ENCODE measurements at regions not wholly inside any gene's neighbourhood (a gene's known extent, or its start where the extent isn't known, plus 50 kb on each side); places are given as distances from the start of the nearest gene placed in this dataset.
A peak's percentile ranks its signal among the peaks of the same experiment; 100 is the strongest.
"Not testable (repeated sequence)": the region's sequence is repeated elsewhere in the genome, so short reads cannot be mapped to it uniquely, and the experiment has no call there.

- no peak for DNase-seq
These were observed 602.4 kb upstream of the CPEB2 start for GRCh38 chr4:14399848-14400247.

- peak; percentile 27 for DNase-seq
These were observed 602.0 kb upstream of the CPEB2 start for GRCh38 chr4:14400307-14400706.

DNA sequence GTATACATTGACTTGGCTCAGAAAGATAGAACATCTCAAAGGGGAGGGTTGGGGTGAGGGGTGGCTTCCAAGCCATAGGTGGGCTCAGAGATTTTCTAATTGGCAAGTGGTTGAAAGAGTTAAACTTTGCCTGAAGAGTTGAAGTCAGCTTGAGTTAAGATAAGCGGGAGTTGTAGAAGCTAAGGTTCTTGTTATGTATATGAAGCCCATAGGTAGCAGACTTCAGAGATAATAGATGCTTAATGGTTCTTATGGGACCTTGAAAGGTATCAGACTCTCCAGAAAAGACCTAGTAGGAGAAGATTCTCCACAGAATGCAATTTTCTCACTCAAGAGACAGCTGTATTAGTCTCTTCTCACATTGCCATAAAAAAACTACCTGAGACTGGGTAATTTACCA is 599.1 kb upstream of the CPEB2 start:
- no peak for DNase-seq

- no peak for DNase-seq
These were observed 597.6 kb upstream of the CPEB2 start for GRCh38 chr4:14404730-14405129.

- no peak for DNase-seq
These were observed 591.8 kb upstream of the CPEB2 start for GRCh38 chr4:14410516-14410915.

DNA sequence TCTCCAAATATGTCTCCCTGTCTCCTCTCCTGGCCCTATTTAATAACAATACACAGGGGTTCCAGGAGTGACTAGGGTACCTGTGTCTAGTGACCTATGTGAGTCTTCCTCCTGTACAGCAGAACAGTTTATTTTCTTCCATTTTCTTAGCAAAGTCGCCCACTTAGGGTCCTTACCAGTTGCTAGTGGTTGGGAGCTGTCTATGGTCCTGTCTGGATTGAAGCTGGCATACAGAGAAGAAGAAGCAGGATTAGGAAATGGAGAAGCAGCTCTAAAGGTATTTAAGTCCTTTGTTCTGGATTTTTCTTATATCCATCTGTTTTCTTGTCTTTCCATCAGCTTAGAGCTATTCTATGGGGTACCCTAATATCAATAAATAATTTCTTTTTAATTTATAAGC is 587.1 kb upstream of the CPEB2 start:
- DNase-seq = peak; percentile 51

DNA sequence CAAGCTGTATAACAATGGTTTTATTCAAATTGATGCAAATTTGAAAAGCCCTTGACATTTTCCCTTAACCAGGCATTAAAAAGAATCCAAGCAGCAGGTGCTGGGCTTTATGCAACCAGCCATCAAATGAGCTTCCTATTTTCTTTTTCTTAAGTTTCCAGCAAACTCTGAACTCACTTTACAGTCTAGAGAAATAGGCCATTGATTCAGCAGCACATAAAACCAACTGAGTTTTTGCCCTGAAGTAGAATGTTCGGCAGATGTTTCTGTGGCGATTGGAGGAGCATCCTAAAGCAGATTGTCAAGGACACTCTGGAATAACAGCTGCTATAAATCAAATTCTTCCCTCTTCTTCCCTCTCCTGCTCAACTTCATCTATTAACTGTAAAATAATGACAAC is 582.8 kb upstream of the CPEB2 start:
- no peak for DNase-seq

DNA sequence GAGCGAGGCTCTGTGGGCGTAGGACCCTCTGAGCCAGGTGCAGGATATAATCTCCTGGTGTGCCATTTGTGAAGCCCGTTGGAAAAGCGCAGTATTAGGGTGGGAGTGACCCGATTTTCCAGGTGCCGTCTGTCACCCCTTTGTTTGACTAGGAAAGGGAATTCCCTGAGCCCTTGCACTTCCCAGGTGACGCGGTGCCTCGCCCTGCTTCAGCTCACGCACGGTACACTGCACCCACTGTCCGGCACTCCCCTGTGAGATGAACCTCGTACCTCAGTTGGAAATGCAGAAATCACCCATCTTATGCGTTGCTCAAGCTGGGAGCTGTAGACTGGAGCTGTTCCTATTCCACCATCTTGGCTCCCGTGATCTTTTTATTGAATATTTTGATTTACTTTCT is 576.0 kb upstream of the CPEB2 start:
- not testable (repeated sequence) for DNase-seq

- no peak for DNase-seq
These were observed 574.2 kb upstream of the CPEB2 start for GRCh38 chr4:14428125-14428524.

DNA sequence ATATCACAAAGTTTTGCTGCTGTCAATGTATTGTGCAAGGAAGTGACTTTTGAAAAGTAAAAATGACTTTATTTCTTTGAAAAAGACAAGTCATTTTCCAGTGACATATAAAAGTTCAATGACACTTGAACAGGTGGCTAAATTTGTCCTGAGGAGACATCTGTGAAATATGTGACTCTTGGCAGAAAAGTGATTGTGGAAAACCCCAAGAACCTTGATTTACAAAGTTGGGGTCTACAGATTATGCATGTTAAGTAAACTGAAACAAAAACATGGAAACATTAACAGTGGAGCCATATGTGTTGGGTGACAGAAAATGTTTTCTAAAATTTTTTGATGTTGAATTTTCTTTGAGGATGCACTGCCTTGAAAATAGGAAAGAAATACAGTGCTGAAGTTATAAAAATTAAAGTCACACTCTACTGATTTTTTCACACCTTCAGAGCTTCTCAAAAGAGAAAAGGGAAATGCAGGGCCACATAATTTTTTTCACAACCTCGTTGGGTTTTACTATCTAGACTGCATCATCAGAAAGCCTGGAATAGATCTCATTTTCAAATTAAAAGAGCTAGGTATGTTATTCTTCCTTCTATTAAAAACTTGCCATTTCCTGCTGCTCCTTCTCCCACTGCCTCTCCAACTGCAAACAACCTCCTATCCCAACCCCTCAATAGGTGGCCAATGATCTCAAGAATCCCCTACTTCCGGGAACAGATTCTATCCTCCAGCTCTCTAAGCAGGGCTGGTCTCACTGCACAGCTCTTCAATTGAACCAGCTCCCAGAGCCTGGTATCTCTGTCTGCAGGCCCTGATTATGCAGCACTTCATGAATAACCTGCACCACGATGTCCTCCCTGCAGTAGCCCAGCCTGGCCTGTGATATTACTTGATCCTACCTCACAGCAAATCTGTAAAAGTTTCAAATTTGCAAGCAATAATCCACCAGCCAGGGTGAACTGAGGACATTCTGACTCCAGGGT is 570.8 kb upstream of the CPEB2 start:
- no peak for DNase-seq

DNA sequence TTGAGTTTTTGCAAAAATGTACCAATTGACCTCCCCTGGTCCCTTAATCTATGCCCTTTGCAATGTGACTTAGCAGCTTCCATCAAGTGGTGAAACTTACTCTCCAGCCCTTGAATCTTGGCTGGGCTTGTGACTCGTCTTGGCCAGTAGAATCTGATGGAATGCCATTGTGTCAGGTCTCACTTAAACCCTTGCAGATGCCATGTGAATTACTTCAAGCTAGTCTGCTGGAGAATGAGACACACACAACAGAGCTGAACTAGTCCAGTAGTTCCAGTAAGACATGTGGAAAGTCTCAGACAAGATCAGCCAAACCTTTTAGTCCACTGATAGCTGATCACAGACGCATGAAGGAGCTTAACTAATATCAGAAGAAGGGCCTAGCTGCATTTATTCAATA is 567.8 kb upstream of the CPEB2 start:
- no peak for DNase-seq

GRCh38 chr4:14434916-14435315 is 567.4 kb upstream of the CPEB2 start:
- no peak for DNase-seq

DNA sequence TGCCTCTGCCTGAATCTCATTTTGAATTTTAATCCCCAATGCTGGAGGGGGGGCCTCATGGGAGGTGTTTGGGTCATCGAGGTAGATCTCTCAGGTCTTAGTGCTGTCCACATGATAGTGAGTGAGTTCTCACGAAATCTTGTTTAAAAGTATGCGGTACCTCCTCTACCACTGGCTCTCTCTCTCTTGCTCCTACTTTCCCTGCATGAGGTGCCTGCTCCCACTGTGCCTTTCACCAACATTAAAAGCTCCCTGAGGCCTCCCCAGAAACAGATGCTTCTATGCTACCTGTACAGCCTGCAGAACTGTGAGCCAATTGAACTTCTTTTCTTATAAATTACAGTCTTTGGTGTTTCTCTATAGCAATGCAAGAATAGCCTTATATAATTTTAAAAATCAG is 560.7 kb upstream of the CPEB2 start:
- no peak for DNase-seq

- no peak for DNase-seq
These were observed 556.4 kb upstream of the CPEB2 start for GRCh38 chr4:14445882-14446281.

- DNase-seq = peak; percentile 41
These were observed 556.0 kb upstream of the CPEB2 start for GRCh38 chr4:14446311-14446710.

DNA sequence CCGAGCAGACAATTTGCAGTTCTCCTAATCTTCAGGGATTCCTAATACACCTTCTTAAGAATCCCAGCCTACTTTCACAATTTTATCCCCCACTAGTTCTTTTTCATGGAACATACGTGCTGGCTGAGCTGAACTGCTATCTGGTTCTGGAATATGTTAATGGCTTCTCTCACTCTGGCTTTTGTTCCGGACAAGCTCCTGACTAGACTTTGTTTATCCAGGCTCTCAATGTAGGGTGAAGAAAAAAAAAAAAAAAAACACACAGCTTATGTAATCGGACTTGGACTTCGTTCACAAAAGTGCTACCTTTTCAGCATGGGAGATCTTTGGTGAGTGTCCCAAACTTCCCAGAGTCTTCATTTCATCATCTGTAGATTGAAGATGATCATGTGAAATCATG is 555.4 kb upstream of the CPEB2 start:
- DNase-seq = no peak

- DNase-seq = no peak
These were observed 553.0 kb upstream of the CPEB2 start for GRCh38 chr4:14449308-14449707.

GRCh38 chr4:14452001-14452400 is 550.3 kb upstream of the CPEB2 start:
- DNase-seq = no peak

DNA sequence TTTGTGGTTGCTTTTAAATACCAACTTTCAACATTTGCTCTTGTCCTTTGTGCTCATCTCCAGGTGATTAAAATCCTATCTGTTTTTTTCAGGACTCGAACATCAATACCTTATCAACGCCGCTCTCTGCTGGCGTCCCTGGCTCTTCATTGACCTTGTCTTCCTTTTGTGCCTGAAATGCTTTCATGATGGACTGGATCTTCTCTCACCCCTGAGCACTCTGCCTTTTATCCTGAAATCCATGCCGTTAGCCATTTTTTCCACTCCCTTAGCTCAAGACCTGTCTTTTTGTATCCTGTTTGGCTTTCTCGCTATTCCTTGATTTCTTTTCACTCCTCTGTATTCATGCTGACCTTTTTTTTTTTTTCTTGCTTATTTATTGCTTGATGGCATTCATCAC is 549.5 kb upstream of the CPEB2 start:
- DNase-seq = no peak

- DNase-seq = no peak
These were observed 543.8 kb upstream of the CPEB2 start for GRCh38 chr4:14458463-14458862.

- DNase-seq = no peak
These were observed 537.2 kb upstream of the CPEB2 start for GRCh38 chr4:14465057-14465456.

- DNase-seq = no peak
These were observed 536.8 kb upstream of the CPEB2 start for GRCh38 chr4:14465507-14465906.

- no peak for DNase-seq
These were observed 523.8 kb upstream of the CPEB2 start for GRCh38 chr4:14478504-14478903.

DNA sequence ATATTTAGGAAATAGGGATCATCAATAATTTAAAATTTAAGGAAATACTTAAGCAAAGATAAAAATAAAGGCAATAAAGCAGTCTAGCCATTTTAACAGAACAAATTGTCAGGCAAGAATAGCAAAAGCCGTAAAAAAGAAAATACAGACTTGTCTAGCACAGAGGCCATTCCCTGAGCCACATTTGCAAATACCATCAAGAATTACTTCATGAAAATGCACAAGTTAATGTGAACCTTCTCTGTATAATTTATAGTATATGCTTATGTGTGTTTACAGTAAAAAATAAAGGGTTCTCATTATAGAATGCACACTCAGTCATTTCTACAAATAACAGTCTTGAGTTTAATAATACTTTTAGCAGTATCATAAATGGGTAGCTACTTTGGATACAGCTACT is 505.9 kb upstream of the CPEB2 start:
- no peak for DNase-seq

- no peak for DNase-seq
These were observed 505.3 kb upstream of the CPEB2 start for GRCh38 chr4:14496969-14497368.

Data from hematopoietic multipotent progenitor cell treated with erythropoietin and hydrocortisone succinate and interleukin-3 and kit ligand, for 4 days (in vitro differentiated cells).